B cell (primary cell): ENCODE measurements at regions not wholly inside any gene's neighbourhood (a gene's known extent, or its start where the extent isn't known, plus 50 kb on each side); places are given as distances from the start of the nearest gene placed in this dataset.

Experiments
- ATAC-seq: fragments of 200-7000 bp; cut with Tn5 transposase; one replicate; pipeline ENCODE4 v1.10.0; 2021; ENCODE audit warnings: low read depth, mild to moderate bottlenecking, moderate number of reproducible peaks, moderate library complexity
- CTCF ChIA-PET: fragments of 350-600 bp; sonication (Branson Sonifier 250); formaldehyde crosslinking; loops from one replicate; lab custom pipeline; 2021; ENCODE audit warnings: antibody characterized with exemption, inconsistent platforms; lab: Charles Lee
- POLR2A ChIA-PET: fragments of 350-600 bp; sonication (Branson Sonifier 250); formaldehyde crosslinking; loops from one replicate; lab custom pipeline; 2021; ENCODE audit warnings: antibody characterized with exemption; lab: Charles Lee
- DNase-seq: peaks from one replicate; pipeline ENCODE4 v3.0.0; 2013
- H2AFZ ChIP-seq: 2 replicates; pipeline ENCODE4 v1.6.1; 2012; ENCODE audit warnings: mild to moderate bottlenecking, low read depth, low read length; ENCODE audit not compliant: insufficient read depth, poor library complexity, severe bottlenecking
- H3K27ac ChIP-seq, 2 donors: 1 replicate in 1 of 2; 2 replicates in 1 of 2; pipeline ENCODE4 v1.5.1; 2012 to 2013; ENCODE audit warnings: low read length in 2 of 2, mild to moderate bottlenecking in 2 of 2, moderate library complexity in 1 of 2
- H3K27me3 ChIP-seq, 4 experiments: fragments of 200-600 bp in 1 of 4; sonication (generic) in 1 of 4; replicated peaks in 1 of 4; 1 replicate in 2 of 4; 2 replicates in 2 of 4; pipeline versions ENCODE4 v1.6.1 to v1.7.0; 2013 to 2016; ENCODE audit warnings: low read length in 3 of 4, mild to moderate bottlenecking in 2 of 4, mixed read lengths in 1 of 4, moderate library complexity in 1 of 4; ENCODE audit not compliant: insufficient read depth in 4 of 4, control insufficient read depth in 3 of 4; ENCODE audit errors: control extremely low read depth in 1 of 4
- H3K36me3 ChIP-seq, 2 experiments: replicated peaks in 1 of 2; 1 replicate in 1 of 2; 2 replicates in 1 of 2; pipeline versions ENCODE4 v1.6.1 to v1.7.1; 2013; ENCODE audit warnings: low read length in 1 of 2; ENCODE audit not compliant: insufficient read depth in 2 of 2, control insufficient read depth in 1 of 2; ENCODE audit errors: control extremely low read depth in 1 of 2, extremely low read depth in 1 of 2
- H3K4me1 ChIP-seq, 2 donors: fragments of 200-600 bp in 1 of 2; sonication (generic) in 1 of 2; 1 replicate in 1 of 2; 2 replicates in 1 of 2; pipeline versions ENCODE4 v1.5.1 to v1.6.1; 2013 to 2017; ENCODE audit warnings: low read length in 2 of 2; ENCODE audit not compliant: control insufficient read depth in 2 of 2, insufficient read depth in 2 of 2
- H3K4me2 ChIP-seq: replicated peaks from 2 replicates; pipeline ENCODE3; 2012; ENCODE audit warnings: mild to moderate bottlenecking, low read depth, low read length; ENCODE audit not compliant: poor library complexity, severe bottlenecking
- H3K4me3 ChIP-seq, 5 experiments: fragments of 200-600 bp in 1 of 5; sonication (generic) in 1 of 5; 1 replicate in 3 of 5; 2 replicates in 2 of 5; pipeline versions ENCODE4 v1.5.1 to v1.7.0; 2011 to 2016; ENCODE audit warnings: low read length in 4 of 5, mild to moderate bottlenecking in 4 of 5, low read depth in 2 of 5, control low read depth in 1 of 5, moderate library complexity in 1 of 5; ENCODE audit not compliant: insufficient read depth in 1 of 5; ENCODE audit errors: control extremely low read depth in 1 of 5, extremely low read depth in 1 of 5
- H3K79me2 ChIP-seq: fragments of 200-600 bp; sonication (generic); one replicate; pipeline ENCODE4 v1.6.0; 2016; ENCODE audit warnings: low read length; ENCODE audit not compliant: control insufficient read depth, insufficient read depth
- H3K9ac ChIP-seq: fragments of 200-600 bp; sonication (generic); 2 replicates; pipeline ENCODE4 v1.6.1; 2017; ENCODE audit warnings: mild to moderate bottlenecking, low read length, moderate library complexity
- H3K9me3 ChIP-seq, 3 donors: one replicate each; pipeline versions ENCODE4 v1.6.1 to v1.7.1; 2013; ENCODE audit warnings: low read length in 2 of 3; ENCODE audit not compliant: control insufficient read depth in 2 of 3, insufficient read depth in 1 of 3; ENCODE audit errors: control extremely low read depth in 1 of 3
- H4K20me1 ChIP-seq: 2 replicates; pipeline ENCODE4 v1.6.0; 2012; ENCODE audit warnings: mild to moderate bottlenecking, low read length; ENCODE audit not compliant: insufficient read depth, control insufficient read depth, poor library complexity, severe bottlenecking
- H3K27ac Mint-ChIP-seq: one replicate; pipeline ENCODE4 v1.8.0; 2021; ENCODE audit warnings: mixed read lengths
- H3K27me3 Mint-ChIP-seq: one replicate; pipeline ENCODE4 v1.8.0; 2021; ENCODE audit warnings: mixed read lengths
- H3K4me1 Mint-ChIP-seq: one replicate; pipeline ENCODE4 v1.8.0; 2021; ENCODE audit warnings: mixed read lengths
- H3K4me3 Mint-ChIP-seq: one replicate; pipeline ENCODE4 v1.8.0; 2021; ENCODE audit warnings: mixed read lengths
- H3K9me3 Mint-ChIP-seq: one replicate; pipeline ENCODE4 v1.8.0; 2022; ENCODE audit warnings: mixed read lengths; ENCODE audit not compliant: insufficient read depth
- EZH2 ChIP-seq: IDR thresholded peaks from 2 replicates; pipeline ENCODE4 v1.6.1; 2012; ENCODE audit warnings: borderline replicate concordance, low read depth, mild to moderate bottlenecking, moderate library complexity, low read length; ENCODE audit not compliant: insufficient read depth, poor library complexity, severe bottlenecking
- WGBS: methylation state at CpG from one replicate; pipeline ENCODE4 v1.1.5; 2013; ENCODE audit warnings: missing lambda C conversion rate; ENCODE audit not compliant: insufficient coverage; 5-methylcytosine and 5-hydroxymethylcytosine counted together
- intact Hi-C: fragments of 100-400 bp; cut with micrococcal nuclease; formaldehyde crosslinking; loops from one replicate; pipeline ENCODE4 v1.10.0; 2022
- TF ChIP-seq, protein P1 (sequence below): fragments of 200-600 bp; IDR thresholded peaks from one replicate; pipeline ENCODE4 v1.8.0; 2022; ENCODE audit warnings: antibody characterized with exemption, mild to moderate bottlenecking

DNA sequence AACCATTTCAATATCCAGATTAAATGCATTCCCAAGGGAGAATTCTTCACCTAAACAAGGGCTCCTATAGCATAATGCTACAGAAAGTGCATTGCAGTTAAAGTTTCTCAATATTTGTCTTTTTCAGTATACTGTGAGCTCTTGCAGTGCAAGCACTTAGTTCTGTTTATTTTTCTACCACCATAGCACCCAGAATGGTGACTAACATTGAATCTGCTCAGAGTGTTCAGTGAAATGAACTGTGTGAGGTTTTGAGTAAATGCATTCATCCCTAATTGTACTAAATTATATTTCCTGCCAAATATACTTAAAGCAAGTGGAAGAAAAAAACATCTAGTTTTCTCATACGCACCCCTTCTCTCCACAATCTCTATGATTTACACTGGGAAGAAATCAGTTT, 383.9 kb downstream of the PCDH7 start:
- H3K9me3 ChIP-seq: no peaks in the 10 kb centered on the region
- TF ChIP-seq EZH2: no peak
- TF ChIP-seq, protein P1, sequence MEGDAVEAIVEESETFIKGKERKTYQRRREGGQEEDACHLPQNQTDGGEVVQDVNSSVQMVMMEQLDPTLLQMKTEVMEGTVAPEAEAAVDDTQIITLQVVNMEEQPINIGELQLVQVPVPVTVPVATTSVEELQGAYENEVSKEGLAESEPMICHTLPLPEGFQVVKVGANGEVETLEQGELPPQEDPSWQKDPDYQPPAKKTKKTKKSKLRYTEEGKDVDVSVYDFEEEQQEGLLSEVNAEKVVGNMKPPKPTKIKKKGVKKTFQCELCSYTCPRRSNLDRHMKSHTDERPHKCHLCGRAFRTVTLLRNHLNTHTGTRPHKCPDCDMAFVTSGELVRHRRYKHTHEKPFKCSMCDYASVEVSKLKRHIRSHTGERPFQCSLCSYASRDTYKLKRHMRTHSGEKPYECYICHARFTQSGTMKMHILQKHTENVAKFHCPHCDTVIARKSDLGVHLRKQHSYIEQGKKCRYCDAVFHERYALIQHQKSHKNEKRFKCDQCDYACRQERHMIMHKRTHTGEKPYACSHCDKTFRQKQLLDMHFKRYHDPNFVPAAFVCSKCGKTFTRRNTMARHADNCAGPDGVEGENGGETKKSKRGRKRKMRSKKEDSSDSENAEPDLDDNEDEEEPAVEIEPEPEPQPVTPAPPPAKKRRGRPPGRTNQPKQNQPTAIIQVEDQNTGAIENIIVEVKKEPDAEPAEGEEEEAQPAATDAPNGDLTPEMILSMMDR: no peak
- ATAC-seq (no peak), DNase-seq (no peak)
- H3K4me3 ChIP-seq: no peak overlapping the region
- Mint-ChIP-seq H3K4me1 (no peaks in the 10 kb centered on the region), H3K27me3 (no peaks in the 10 kb centered on the region), H3K4me3 (no peak overlapping the region), H3K27ac (no peak overlapping the region), H3K9me3 (no peaks in the 10 kb centered on the region)
- H3K4me2 ChIP-seq: no peak overlapping the region
- no peaks in the 10 kb centered on the region for H3K4me1 ChIP-seq
- intact Hi-C loops: no loop called here
- H3K36me3 ChIP-seq: no peaks in the 10 kb centered on the region
- ChIA-PET CTCF (no interaction called here), POLR2A (no interaction called here)
- no peak overlapping the region for H2AFZ ChIP-seq
- no peaks in the 10 kb centered on the region for H4K20me1 ChIP-seq
- no peaks in the 10 kb centered on the region for H3K27me3 ChIP-seq
- H3K9ac ChIP-seq: no peak overlapping the region
- no CpG with 5 or more reads among the region's 1 CpG for WGBS
- no peak overlapping the region for H3K27ac ChIP-seq
- no peaks in the 10 kb centered on the region for H3K79me2 ChIP-seq

DNA sequence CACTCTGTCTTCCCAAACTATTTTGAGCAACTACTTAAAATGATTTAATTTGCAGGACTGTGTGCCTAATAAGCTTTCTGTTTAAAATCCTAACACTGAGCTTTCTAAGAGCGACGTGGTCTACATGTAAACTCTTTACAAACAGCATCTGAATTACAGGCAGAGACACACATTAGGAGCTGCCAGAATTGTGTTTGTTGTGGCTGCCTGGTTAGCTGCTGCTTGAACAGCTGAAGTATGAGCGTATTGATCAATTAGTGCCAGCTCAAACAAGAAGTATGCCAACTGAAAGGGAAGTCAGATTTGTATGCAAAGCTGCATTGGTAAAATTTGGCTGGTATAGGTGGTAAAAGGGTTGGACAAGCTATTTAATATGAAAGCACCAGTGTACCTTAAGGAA, 384.4 kb downstream of the PCDH7 start:
- Mint-ChIP-seq H3K9me3 (no peaks in the 10 kb centered on the region), H3K27ac (no peak overlapping the region), H3K27me3 (no peaks in the 10 kb centered on the region), H3K4me1 (no peaks in the 10 kb centered on the region), H3K4me3 (no peak overlapping the region)
- ATAC-seq (no peak), DNase-seq (no peak)
- Histone ChIP-seq H3K9ac (no peak overlapping the region), H3K4me2 (no peak overlapping the region), H4K20me1 (no peaks in the 10 kb centered on the region), H3K79me2 (no peaks in the 10 kb centered on the region), H3K36me3 (no peaks in the 10 kb centered on the region), H3K27me3 (no peaks in the 10 kb centered on the region), H3K27ac (no peak overlapping the region), H3K4me3 (no peak overlapping the region), H3K9me3 (no peaks in the 10 kb centered on the region), H2AFZ (no peak overlapping the region), H3K4me1 (no peaks in the 10 kb centered on the region)
- CTCF ChIA-PET: no interaction called here
- 67% methylated on average over 1 of the region's 3 CpGs for WGBS
- TF ChIP-seq EZH2: no peak
- TF ChIP-seq, protein P1: no peak
- intact Hi-C loops: no loop called here
- POLR2A ChIA-PET: no interaction called here
